Vagina (tissue), 2 donors: ENCODE measurements at regions not wholly inside any gene's neighbourhood (a gene's known extent, or its start where the extent isn't known, plus 50 kb on each side); places are given as distances from the start of the nearest gene placed in this dataset.

ENCODE experiments used
- DNase-seq, 2 donors: peaks; one replicate each; pipeline ENCODE4 v3.0.0-alpha.2; 2017; ENCODE audit errors: extremely low spot score in 2 of 2
- H3K27ac ChIP-seq: fragments of 200-600 bp; sonication (generic); one replicate; pipeline ENCODE4 v1.5.1; 2019
- H3K27me3 ChIP-seq: fragments of 200-600 bp; sonication (generic); one replicate; pipeline ENCODE4 v1.5.1; 2019
- H3K36me3 ChIP-seq, 2 donors: fragments of 200-600 bp; sonication (generic); one replicate each; pipeline ENCODE4 v1.5.1; 2017 to 2019
- H3K4me1 ChIP-seq: fragments of 200-600 bp; sonication (generic); one replicate; pipeline ENCODE4 v1.5.1; 2019
- H3K4me3 ChIP-seq, 2 donors: fragments of 200-600 bp; sonication (generic); 1 replicate in 1 of 2; 2 replicates in 1 of 2; pipeline ENCODE4 v1.5.1; 2016 to 2019
- H3K9me3 ChIP-seq: fragments of 200-600 bp; sonication (generic); one replicate; pipeline ENCODE4 v1.5.1; 2019
- CTCF ChIP-seq, 3 experiments: fragments of 450-650 bp in 2 of 3; fragments of 200-600 bp in 1 of 3; sonication (generic) in 1 of 3; IDR thresholded peaks; one replicate each; pipeline ENCODE4 v1.5.1; 2017 to 2019; ENCODE audit warnings: antibody characterized with exemption in 3 of 3, mild to moderate bottlenecking in 2 of 3, moderate library complexity in 2 of 3
- POLR2A ChIP-seq, 2 donors: fragments of 450-650 bp; IDR thresholded peaks; one replicate each; pipeline ENCODE4 v1.6.1; 2017; ENCODE audit warnings: antibody characterized with exemption in 2 of 2, mild to moderate bottlenecking in 2 of 2, moderate library complexity in 2 of 2
- POLR2AphosphoS5 ChIP-seq, 2 donors: sonication (generic); formaldehyde crosslinking; IDR thresholded peaks; one replicate each; pipeline ENCODE4 v1.9.0; 2017; ENCODE audit warnings: antibody characterized with exemption in 2 of 2, mild to moderate bottlenecking in 2 of 2, low read depth in 1 of 2; ENCODE audit not compliant: insufficient read depth in 1 of 2
- intact Hi-C: fragments of 100-400 bp; cut with DNase I; formaldehyde crosslinking; loops from one replicate; pipeline ENCODE4 v1.15.1; 2023

GRCh38 chr4:95610061-95610569 is 61.3 kb upstream of the UNC5C start:
- H3K4me3 ChIP-seq = no peak overlapping the region
- TF ChIP-seq POLR2A (IDR thresholded peaks at IDR 0.05) = no peak
- TF ChIP-seq POLR2AphosphoS5 (IDR thresholded peaks at IDR 0.05; ENCODE audit: insufficient read depth in 1 of 2, low read depth in 1 of 2) = no peak
- TF ChIP-seq CTCF (IDR thresholded peaks at IDR 0.05) = no peak
- DNase-seq = no peak
- intact Hi-C loops = no loop called here
- H3K36me3 ChIP-seq = no peaks in the 10 kb centered on the region
- H3K9me3 ChIP-seq = no peaks in the 10 kb centered on the region
- no peaks in the 10 kb centered on the region for H3K27me3 ChIP-seq
- H3K4me1 ChIP-seq = no peaks in the 10 kb centered on the region
- H3K27ac ChIP-seq = no peak overlapping the region

- Histone ChIP-seq H3K9me3 (no peaks in the 10 kb centered on the region), H3K4me1 (no peaks in the 10 kb centered on the region), H3K27me3 (no peaks in the 10 kb centered on the region), H3K27ac (no peak overlapping the region), H3K4me3 (no peak overlapping the region), H3K36me3 (no peaks in the 10 kb centered on the region)
- TF ChIP-seq POLR2AphosphoS5 (IDR thresholded peaks at IDR 0.05; ENCODE audit: insufficient read depth in 1 of 2, low read depth in 1 of 2) = no peak
- TF ChIP-seq CTCF (IDR thresholded peaks at IDR 0.05) = no peak
- no peak for TF ChIP-seq POLR2A (IDR thresholded peaks at IDR 0.05)
- DNase-seq = no peak
- intact Hi-C loops = no loop called here
Measured at GRCh38 chr4:95606739-95607138, 58.0 kb upstream of the UNC5C start.

- H3K27ac ChIP-seq = no peak overlapping the region
- H3K4me3 ChIP-seq = no peak overlapping the region
- no peaks in the 10 kb centered on the region for H3K4me1 ChIP-seq
- H3K27me3 ChIP-seq = no peaks in the 10 kb centered on the region
- intact Hi-C loops = no loop called here
- DNase-seq = no peak
- no peaks in the 10 kb centered on the region for H3K9me3 ChIP-seq
- TF ChIP-seq POLR2AphosphoS5 (IDR thresholded peaks at IDR 0.05; ENCODE audit: insufficient read depth in 1 of 2, low read depth in 1 of 2) (no peak), POLR2A (IDR thresholded peaks at IDR 0.05) (no peak), CTCF (IDR thresholded peaks at IDR 0.05) (no peak)
- H3K36me3 ChIP-seq = no peaks in the 10 kb centered on the region
Measured at GRCh38 chr4:95603393-95603792, 54.6 kb upstream of the UNC5C start.

GRCh38 chr4:95602872-95603271 is 54.1 kb upstream of the UNC5C start:
- H3K27ac ChIP-seq = no peak overlapping the region
- H3K4me3 ChIP-seq = no peak overlapping the region
- no peak for TF ChIP-seq POLR2AphosphoS5 (IDR thresholded peaks at IDR 0.05; ENCODE audit: insufficient read depth in 1 of 2, low read depth in 1 of 2)
- no peak for TF ChIP-seq POLR2A (IDR thresholded peaks at IDR 0.05)
- no peak for TF ChIP-seq CTCF (IDR thresholded peaks at IDR 0.05)
- no peaks in the 10 kb centered on the region for H3K9me3 ChIP-seq
- H3K36me3 ChIP-seq = no peaks in the 10 kb centered on the region
- no peaks in the 10 kb centered on the region for H3K27me3 ChIP-seq
- intact Hi-C loops = no loop called here
- no peak for DNase-seq
- no peaks in the 10 kb centered on the region for H3K4me1 ChIP-seq

- TF ChIP-seq POLR2A (IDR thresholded peaks at IDR 0.05) (no peak), POLR2AphosphoS5 (IDR thresholded peaks at IDR 0.05; ENCODE audit: insufficient read depth in 1 of 2, low read depth in 1 of 2) (no peak), CTCF (IDR thresholded peaks at IDR 0.05) (no peak)
- H3K4me3 ChIP-seq = no peak overlapping the region
- intact Hi-C loops = no loop called here
- no peaks in the 10 kb centered on the region for H3K9me3 ChIP-seq
- H3K36me3 ChIP-seq = no peaks in the 10 kb centered on the region
- no peak for DNase-seq
- H3K27me3 ChIP-seq = no peaks in the 10 kb centered on the region
- H3K4me1 ChIP-seq = no peaks in the 10 kb centered on the region
- no peak overlapping the region for H3K27ac ChIP-seq
Measured at GRCh38 chr4:95601356-95601755, 52.6 kb upstream of the UNC5C start.
